Ishikawa (cell line): ENCODE measurements at regions not wholly inside any gene's neighbourhood (a gene's known extent, or its start where the extent isn't known, plus 50 kb on each side); places are given as distances from the start of the nearest gene placed in this dataset.

Experiments used
- CEBPB ChIP-seq: IDR thresholded peaks from 2 replicates; pipeline ENCODE4 v1.6.1; 2012
- CREB1 ChIP-seq: IDR thresholded peaks from 2 replicates; pipeline ENCODE4 v1.6.1; 2012; ENCODE audit warnings: low read depth
- EGR1 ChIP-seq: IDR thresholded peaks from 2 replicates; pipeline ENCODE4 v1.6.1; 2012
- EP300 ChIP-seq: IDR thresholded peaks from 2 replicates; pipeline ENCODE4 v1.6.1; 2012; ENCODE audit warnings: borderline replicate concordance
- FOXM1 ChIP-seq: IDR thresholded peaks from 2 replicates; pipeline ENCODE4 v1.6.1; 2012; ENCODE audit warnings: low read depth, borderline replicate concordance
- NFIC ChIP-seq: IDR thresholded peaks from 2 replicates; pipeline ENCODE4 v1.6.1; 2012
- RAD21 ChIP-seq: IDR thresholded peaks from 2 replicates; pipeline ENCODE4 v1.6.1; 2012; ENCODE audit warnings: low read depth
- TAF1 ChIP-seq: IDR thresholded peaks from 2 replicates; pipeline ENCODE4 v1.6.1; 2012; ENCODE audit warnings: low read depth, mild to moderate bottlenecking
- TCF12 ChIP-seq: IDR thresholded peaks from 2 replicates; pipeline ENCODE4 v1.6.1; 2012; ENCODE audit warnings: low read depth
- TEAD4 ChIP-seq: IDR thresholded peaks from 2 replicates; pipeline ENCODE4 v1.6.1; 2012
- YY1 ChIP-seq: IDR thresholded peaks from 2 replicates; pipeline ENCODE4 v1.6.1; 2012; ENCODE audit warnings: low read depth
- ZBTB7A ChIP-seq: IDR thresholded peaks from 2 replicates; pipeline ENCODE4 v1.6.1; 2012; ENCODE audit warnings: low read depth
- TF ChIP-seq, protein P1 (sequence below): IDR thresholded peaks from 2 replicates; pipeline ENCODE4 v1.6.1; 2012
- TF ChIP-seq, protein P2 (sequence below): IDR thresholded peaks from 2 replicates; pipeline ENCODE4 v1.6.1; 2012
- TF ChIP-seq, protein P3 (sequence below): IDR thresholded peaks from 2 replicates; pipeline ENCODE4 v1.6.1; 2012; ENCODE audit warnings: low read depth, mild to moderate bottlenecking

DNA sequence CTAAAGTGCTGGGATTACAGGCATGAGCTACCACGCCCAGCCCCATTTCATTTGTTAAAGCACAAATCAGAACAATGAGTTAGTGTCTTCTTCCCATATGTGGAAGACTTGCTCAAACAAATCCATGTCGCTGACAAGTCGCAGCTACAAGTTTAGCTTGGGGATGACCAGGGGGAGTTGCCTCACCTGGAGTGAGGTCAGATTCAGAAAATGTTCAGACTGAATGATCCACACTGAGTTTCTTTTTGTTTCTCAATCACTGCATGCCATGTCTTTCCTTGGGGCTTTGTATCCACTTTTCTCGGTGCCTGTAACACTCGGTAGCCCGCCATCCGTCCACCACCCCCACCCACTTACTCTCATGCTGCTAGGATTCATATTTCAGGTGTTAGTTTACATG is 437.3 kb upstream of the DYNLRB2 start:
- TF ChIP-seq TAF1 (no peak), RAD21 (no peak), FOXM1 (no peak), ZBTB7A (no peak), NFIC (no peak), TCF12 (no peak), YY1 (no peak), TEAD4 (no peak), EGR1 (no peak), CREB1 (no peak), CEBPB (no peak), EP300 (no peak)
- TF ChIP-seq, protein P1, sequence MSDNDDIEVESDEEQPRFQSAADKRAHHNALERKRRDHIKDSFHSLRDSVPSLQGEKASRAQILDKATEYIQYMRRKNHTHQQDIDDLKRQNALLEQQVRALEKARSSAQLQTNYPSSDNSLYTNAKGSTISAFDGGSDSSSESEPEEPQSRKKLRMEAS = no peak
- TF ChIP-seq, protein P2, sequence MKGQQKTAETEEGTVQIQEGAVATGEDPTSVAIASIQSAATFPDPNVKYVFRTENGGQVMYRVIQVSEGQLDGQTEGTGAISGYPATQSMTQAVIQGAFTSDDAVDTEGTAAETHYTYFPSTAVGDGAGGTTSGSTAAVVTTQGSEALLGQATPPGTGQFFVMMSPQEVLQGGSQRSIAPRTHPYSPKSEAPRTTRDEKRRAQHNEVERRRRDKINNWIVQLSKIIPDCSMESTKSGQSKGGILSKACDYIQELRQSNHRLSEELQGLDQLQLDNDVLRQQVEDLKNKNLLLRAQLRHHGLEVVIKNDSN = no peak
- TF ChIP-seq, protein P3, sequence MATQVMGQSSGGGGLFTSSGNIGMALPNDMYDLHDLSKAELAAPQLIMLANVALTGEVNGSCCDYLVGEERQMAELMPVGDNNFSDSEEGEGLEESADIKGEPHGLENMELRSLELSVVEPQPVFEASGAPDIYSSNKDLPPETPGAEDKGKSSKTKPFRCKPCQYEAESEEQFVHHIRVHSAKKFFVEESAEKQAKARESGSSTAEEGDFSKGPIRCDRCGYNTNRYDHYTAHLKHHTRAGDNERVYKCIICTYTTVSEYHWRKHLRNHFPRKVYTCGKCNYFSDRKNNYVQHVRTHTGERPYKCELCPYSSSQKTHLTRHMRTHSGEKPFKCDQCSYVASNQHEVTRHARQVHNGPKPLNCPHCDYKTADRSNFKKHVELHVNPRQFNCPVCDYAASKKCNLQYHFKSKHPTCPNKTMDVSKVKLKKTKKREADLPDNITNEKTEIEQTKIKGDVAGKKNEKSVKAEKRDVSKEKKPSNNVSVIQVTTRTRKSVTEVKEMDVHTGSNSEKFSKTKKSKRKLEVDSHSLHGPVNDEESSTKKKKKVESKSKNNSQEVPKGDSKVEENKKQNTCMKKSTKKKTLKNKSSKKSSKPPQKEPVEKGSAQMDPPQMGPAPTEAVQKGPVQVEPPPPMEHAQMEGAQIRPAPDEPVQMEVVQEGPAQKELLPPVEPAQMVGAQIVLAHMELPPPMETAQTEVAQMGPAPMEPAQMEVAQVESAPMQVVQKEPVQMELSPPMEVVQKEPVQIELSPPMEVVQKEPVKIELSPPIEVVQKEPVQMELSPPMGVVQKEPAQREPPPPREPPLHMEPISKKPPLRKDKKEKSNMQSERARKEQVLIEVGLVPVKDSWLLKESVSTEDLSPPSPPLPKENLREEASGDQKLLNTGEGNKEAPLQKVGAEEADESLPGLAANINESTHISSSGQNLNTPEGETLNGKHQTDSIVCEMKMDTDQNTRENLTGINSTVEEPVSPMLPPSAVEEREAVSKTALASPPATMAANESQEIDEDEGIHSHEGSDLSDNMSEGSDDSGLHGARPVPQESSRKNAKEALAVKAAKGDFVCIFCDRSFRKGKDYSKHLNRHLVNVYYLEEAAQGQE = no peak

DNA sequence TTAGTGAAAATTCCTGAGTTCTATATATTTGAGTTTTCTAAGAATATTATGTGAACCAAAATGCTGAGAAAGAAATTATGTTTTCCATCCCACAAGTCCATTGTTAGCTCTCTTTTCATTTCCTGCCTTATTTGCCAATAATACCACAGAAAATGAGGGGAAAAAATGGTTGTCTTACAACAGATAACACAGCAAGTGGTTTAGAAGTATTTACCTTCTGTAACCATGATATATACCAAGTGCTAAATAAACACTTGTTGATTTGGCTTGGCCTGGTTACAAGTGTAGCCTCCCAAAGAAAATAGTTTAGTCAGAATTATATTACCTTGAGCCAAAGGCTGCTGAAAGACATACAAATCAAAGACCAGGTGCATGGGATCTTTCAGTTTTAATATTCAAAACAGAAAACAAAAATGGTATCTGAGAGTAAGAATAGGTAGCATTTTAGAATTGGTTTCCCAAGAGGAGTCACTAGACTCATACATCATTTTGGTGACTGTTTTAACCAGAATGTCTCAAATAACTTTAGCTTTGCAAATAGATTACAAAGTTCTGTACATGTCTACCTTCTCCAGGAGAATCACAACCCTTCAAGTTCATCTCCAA is 439.8 kb upstream of the DYNLRB2 start:
- TF ChIP-seq TEAD4 (no peak), EP300 (no peak), ZBTB7A (no peak), YY1 (no peak), NFIC (no peak)
- TF ChIP-seq, protein P3 = no peak

DNA sequence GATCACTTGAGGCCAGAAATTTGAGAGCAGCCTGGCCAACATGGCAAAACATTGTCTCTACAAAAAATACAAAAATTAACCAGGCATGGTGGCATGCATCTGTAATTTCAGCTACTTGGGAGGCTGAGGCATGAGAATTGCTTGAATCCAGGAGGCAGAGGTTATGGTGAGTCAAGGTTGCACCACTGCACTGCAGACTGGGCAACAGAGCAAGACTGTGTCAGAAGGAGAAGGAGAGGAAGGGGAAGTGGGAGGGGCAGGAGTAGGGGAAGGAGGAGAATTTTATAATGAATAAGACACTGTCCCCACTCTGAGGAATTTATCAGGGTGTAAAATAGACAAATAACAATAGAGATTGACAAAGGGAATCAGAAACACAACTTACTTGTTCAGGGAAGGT is 440.6 kb upstream of the DYNLRB2 start:
- TF ChIP-seq NFIC (no peak), ZBTB7A (no peak), TAF1 (no peak), CEBPB (no peak)

DNA sequence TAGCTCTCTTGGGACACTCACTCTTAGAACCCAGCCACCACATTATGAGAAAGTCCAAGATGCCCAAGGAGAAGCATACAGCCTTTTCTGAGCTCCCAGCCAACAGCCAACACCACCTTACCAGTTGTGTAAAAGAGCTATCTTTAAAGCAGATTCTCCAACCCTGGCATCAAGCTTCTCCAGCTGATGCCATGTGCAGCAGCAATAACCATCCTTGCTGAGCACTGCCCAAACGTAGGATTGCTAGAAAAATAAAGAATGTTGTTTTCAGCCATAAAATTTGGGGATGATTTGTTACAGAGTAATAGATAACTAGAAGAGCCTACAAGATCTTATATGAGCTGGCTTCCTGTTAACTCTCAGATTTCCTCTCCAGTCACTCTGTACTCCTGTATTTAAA is 443.7 kb upstream of the DYNLRB2 start:
- TF ChIP-seq YY1 (no peak), EGR1 (no peak), RAD21 (no peak), NFIC (no peak)
- TF ChIP-seq, protein P2 = no peak

DNA sequence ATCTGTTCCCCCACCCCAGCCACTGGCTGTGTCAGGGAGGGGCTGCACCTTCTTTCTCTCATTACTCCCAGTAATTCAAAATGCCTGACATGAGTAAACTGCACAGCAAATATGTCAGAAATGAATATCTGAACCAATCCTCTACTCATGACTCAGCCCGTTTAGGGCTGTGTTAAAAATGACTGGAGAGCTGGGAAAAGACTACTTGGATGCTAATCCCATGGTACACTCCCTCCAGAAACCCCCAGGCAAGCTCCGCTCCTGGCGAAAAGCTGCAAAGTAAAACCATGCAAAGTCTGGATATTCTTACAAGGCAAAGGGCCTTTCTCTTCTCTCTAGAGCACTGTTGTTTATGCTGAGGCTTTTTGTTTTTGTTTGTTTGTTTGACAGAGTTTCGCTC is 448.1 kb upstream of the DYNLRB2 start:
- TF ChIP-seq, protein P3 = no peak
- TF ChIP-seq CEBPB = no peak
- no peak for TF ChIP-seq FOXM1
- no peak for TF ChIP-seq CREB1
- no peak for TF ChIP-seq EGR1
- no peak for TF ChIP-seq EP300
- no peak for TF ChIP-seq TEAD4
- no peak for TF ChIP-seq YY1
- TF ChIP-seq ZBTB7A = no peak
- no peak for TF ChIP-seq TCF12
- TF ChIP-seq, protein P1 = no peak
- no peak for TF ChIP-seq TAF1
- TF ChIP-seq RAD21 = no peak
- TF ChIP-seq, protein P2 = no peak
- no peak for TF ChIP-seq NFIC
